NCI-H82 treated with DMSO at 0.1 percent for 48 hours (cell line): ENCODE measurements at regions not wholly inside any gene's neighbourhood (a gene's known extent, or its start where the extent isn't known, plus 50 kb on each side); places are given as distances from the start of the nearest gene placed in this dataset.
A peak's percentile ranks its signal among the peaks of the same experiment; 100 is the strongest.
"Not testable (repeated sequence)": the region's sequence is repeated elsewhere in the genome, so short reads cannot be mapped to it uniquely, and the experiment has no call there.

ENCODE experiments used
- DNase-seq: peaks from one replicate; lab custom pipeline; 2025; ENCODE audit not compliant: unreplicated experiment; lab: John Stamatoyannopoulos, UW

GRCh38 chr15:63434576-63435186 lies 53.0 kb upstream of the CA12 start:
- DNase-seq, result no peak

- no peak for DNase-seq
Observed at GRCh38 chr15:63435204-63435820, 53.7 kb upstream of the CA12 start.

GRCh38 chr15:63436341-63436740 lies 54.7 kb upstream of the CA12 start:
- no peak for DNase-seq

GRCh38 chr15:63436872-63437375 lies 55.3 kb upstream of the CA12 start:
- DNase-seq, result peak; percentile 46

- DNase-seq, result no peak
Observed at GRCh38 chr15:63439536-63440264, 58.1 kb upstream of the CA12 start.

GRCh38 chr15:63440265-63440648 lies 58.6 kb upstream of the CA12 start:
- DNase-seq, result no peak

GRCh38 chr15:63440756-63441155 lies 59.1 kb upstream of the CA12 start:
- DNase-seq, result no peak

GRCh38 chr15:63441266-63441665 lies 59.6 kb upstream of the CA12 start:
- DNase-seq, result no peak

GRCh38 chr15:63442080-63442479 lies 60.4 kb upstream of the CA12 start:
- no peak for DNase-seq

GRCh38 chr15:63444611-63445010 lies 59.8 kb upstream of the USP3 start:
- no peak for DNase-seq

GRCh38 chr15:63446255-63446654 lies 58.1 kb upstream of the USP3 start:
- DNase-seq, result no peak

GRCh38 chr15:63447017-63447676 lies 57.2 kb upstream of the USP3 start:
- peak; percentile 6 for DNase-seq

- DNase-seq, result no peak
Observed at GRCh38 chr15:63448266-63448665, 56.1 kb upstream of the USP3 start.

- not testable (repeated sequence) for DNase-seq
Observed at GRCh38 chr15:63448872-63449555, 55.4 kb upstream of the USP3 start.

GRCh38 chr15:63449731-63450130 lies 54.7 kb upstream of the USP3 start:
- DNase-seq, result no peak

- no peak for DNase-seq
Observed at GRCh38 chr15:63450884-63451225, 53.5 kb upstream of the USP3 start.

- no peak for DNase-seq
Observed at GRCh38 chr15:63451671-63452315, 52.6 kb upstream of the USP3 start.

GRCh38 chr15:63452552-63453136 lies 51.7 kb upstream of the USP3 start:
- no peak for DNase-seq

GRCh38 chr15:63453186-63453905 lies 51.0 kb upstream of the USP3 start:
- no peak for DNase-seq
